GM19328 (cell line): ENCODE measurements at regions not wholly inside any gene's neighbourhood (a gene's known extent, or its start where the extent isn't known, plus 50 kb on each side); places are given as distances from the start of the nearest gene placed in this dataset.

Experiments
- ATAC-seq: cut with Tn5 transposase; IDR thresholded peaks from one replicate; pipeline ENCODE4 v1.9.1; 2021; ENCODE audit warnings: mild to moderate bottlenecking, moderate library complexity; ENCODE audit not compliant: unreplicated experiment

DNA sequence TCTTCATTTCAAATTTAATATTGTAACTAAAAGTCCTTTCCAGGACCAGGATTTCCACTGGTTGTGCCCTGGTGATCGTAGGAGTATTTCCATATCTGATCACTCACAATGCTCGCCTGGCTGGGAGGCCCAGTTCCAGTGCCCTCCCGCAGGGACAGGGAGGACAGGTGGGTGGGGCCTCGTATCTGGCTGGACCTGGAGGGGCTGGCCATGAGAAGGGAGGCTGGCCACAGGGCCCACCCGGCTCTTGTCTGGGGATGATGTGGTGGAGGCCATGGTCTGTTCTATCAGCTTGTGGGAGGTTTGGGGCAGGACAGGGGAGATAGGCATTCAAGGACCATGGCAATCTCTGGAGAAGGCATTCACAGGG lies 286.4 kb downstream of the GADD45G start:
- ATAC-seq, result no peak

DNA sequence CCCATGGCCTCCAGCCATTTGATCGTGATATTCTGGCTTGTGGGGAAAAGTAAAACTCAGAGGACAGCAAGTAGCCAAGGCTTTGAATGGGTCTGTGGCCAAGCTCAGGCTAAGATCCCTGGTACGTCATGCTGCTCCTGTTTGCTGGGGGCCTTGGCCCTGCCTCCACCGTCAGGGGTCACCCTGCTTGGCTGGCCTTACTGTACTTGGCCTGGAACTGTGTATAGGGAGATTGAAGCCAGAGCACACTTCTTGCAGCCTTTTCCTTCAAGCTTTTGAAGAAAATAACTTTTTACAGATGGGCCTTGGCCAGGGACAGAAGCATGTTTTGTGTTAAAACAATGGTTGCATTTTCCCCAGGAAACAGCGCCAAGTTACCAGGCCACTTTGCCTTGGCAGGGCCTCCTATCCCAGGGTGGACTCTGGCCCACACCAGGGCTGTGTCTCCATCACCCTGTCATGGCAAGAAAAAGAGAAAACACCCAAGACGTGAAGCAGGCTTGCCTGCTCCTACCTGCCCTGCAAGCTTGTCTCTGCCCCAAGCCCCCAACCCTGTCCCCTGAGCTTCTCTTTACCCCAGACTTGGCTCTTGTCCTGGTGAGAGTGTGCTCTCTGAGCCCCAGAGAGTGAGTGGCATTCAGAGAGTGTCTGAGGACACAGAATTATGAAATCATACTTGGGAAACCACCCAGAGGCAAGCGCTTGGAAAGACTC lies 286.9 kb downstream of the GADD45G start:
- ATAC-seq, result no peak

GRCh38 chr9:89892920-89893319 lies 288.1 kb downstream of the GADD45G start:
- ATAC-seq, result no peak

- no peak for ATAC-seq
Observed at GRCh38 chr9:89893886-89894285, 289.1 kb downstream of the GADD45G start.

DNA sequence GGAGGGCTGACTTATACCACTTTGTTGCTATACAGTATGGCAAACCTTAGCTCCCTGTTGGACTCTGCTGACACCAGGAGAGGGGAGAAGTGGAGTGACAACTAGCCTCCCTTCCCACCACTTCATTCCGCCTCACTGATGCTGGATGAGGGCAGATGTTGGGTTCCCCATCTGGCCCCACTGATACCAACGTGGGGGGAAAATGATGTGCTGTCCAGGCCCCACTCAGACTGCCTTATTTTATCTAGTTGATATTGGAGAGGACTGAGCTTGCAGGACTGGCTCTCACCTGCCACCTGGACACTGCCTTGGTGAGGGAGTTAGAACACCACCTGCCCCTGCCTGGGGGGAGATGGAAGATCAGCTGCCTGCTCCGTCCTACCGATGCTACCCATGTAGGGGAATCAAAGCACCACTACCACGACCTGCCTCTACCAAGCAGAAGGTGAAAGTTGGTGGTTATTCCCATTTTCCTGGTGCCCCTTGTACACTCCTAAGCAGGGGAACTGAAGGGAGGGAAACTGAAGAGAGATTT lies 292.1 kb downstream of the GADD45G start:
- no peak for ATAC-seq

GRCh38 chr9:89899573-89899972 lies 294.8 kb downstream of the GADD45G start:
- no peak for ATAC-seq

DNA sequence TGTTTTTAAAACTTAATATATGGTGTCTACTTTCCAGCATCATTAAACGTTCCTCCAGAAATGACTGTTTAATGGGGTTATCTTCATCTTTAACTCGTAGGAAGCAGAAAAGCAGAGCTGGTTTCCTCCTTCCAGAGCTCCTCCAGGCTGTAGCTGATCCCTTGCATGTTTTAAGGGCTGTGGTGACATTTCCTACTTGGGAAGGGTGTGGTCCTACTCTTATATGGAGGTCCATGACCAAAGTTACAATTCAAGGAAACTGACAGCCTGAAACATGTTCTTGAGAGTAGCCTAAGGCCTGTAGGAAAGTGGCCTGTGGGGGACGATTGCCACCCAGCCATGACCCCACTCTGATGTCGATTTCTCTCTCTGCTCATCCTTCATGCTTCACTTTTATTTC lies 297.1 kb downstream of the GADD45G start:
- ATAC-seq, result no peak

GRCh38 chr9:89902450-89903140 lies 297.8 kb downstream of the GADD45G start:
- ATAC-seq, result no peak

DNA sequence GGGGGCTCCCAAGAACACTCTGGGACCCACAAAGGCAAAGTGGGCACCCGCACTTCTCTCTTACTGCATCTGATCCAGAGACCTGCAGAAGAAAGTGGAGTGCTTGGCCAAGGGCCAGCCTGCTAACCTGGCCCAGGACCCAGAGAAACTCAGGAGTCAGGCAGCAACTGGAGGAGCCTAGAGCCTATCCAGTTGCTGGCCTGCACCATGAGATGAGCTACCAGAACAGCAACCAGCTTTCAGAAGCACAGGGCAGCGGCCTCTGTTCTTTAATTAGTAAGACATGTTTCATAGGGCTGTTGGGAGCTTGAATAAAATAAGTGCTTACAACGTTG lies 298.3 kb downstream of the GADD45G start:
- ATAC-seq, result no peak

DNA sequence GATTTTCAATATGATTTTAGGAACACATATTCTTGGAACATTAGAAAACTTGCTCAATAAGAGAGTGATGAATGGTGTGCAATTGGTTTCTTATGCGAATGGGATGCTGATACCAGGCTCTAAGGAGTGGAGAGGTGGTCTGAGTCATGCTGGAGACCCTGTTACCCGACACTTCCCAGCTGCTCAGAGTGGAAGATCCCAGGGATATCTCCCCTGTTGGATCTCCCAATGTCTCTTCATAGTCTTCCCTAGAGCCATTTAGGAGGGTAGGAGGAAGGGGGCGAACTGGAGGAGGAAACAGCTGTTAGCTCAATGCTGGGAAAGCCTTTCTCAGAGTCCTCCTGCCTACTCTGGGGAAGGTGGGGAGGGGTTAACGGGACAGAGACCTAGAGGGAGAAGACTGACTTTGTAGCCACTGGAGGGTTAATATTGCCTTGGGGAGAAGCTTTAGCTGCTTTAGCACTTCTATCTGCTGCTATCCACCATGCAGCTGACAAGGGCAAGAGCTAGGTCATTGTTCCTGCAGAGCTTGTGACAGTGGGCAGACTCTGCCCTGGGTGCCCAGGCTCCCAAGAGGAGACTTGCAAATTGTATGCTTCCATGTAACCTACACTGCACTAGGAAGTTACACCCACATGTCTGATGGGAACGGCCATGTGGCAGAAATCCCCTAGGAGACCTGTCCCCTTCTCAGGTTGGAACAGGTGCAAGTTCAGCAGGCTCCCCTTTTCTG lies 301.0 kb downstream of the GADD45G start:
- no peak for ATAC-seq

DNA sequence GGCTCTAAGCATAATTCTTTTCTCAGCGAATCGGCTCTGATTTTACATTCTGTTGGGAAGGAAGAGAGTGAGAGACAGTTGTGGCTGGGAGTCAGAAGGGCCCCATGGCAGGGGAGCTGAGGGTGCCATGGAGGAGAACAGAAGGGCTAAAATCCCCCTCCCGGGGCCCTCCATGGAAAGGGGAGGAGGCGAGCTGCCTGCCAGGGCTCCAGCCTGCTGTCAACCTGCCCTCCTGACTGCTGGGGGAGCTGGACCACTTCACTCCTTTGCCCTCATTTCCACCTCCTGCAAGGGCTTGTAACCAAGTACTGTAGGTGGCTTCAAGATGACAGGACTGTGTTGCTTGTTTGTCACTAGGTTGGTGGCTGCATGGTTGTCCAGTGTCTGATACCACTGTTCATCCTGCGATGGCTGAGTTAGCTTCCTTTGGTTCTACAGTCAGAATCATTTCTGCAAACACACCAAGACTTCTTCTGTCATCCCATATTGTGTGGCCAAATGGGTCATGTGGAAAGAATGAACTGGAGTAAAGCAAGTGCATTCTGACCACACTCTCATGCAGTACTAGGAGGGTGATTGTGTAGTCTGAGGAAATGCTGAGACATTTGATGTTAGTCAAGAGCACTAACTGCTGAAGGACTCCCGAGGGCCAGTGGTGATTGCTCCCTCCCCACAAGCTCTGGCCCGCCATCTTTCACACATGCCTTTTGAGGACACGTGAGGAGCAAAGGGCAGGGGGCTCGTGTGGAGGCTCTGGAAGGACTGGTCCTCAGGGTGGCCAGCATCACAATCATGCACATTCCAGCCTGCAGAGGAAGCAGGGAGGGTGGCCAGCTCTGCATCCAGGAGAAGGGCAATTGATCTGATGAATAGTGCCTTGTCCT lies 307.2 kb downstream of the GADD45G start:
- ATAC-seq, result no peak

- ATAC-seq, result no peak
Observed at GRCh38 chr9:89912605-89912953, 307.8 kb downstream of the GADD45G start.

GRCh38 chr9:89915187-89915586 lies 310.4 kb downstream of the GADD45G start:
- ATAC-seq, result no peak

DNA sequence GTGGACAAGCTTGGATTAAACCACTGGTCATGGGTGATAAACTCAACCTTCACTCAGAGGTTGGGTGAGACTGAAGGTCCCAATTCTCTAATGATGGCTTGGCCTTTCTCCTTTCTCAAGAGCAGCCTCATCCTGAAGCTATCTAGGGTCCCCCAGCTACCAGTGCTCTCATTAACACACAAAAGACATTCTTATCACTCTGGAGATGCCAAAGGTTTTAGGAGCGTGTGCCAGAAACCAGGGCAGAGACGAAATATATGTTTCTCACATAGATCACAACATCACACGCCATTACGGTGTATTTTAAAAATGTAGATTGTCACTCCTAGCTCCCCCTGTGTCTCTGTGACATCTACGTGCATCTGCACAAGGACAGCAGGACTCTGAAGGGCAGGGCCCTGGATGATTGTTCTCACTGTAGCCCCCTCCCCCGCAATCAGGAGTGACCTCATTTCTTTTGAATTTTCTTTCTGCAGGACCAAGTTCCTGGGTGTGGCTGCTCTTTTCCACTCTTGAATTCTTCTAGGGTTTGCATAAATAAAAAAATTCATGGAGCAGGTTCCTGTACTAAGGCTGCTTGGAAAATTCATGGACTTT lies 311.3 kb downstream of the GADD45G start:
- ATAC-seq, result no peak

GRCh38 chr9:89917861-89918260 lies 313.0 kb downstream of the GADD45G start:
- no peak for ATAC-seq

- no peak for ATAC-seq
Observed at GRCh38 chr9:89919171-89919681, 314.4 kb downstream of the GADD45G start.

DNA sequence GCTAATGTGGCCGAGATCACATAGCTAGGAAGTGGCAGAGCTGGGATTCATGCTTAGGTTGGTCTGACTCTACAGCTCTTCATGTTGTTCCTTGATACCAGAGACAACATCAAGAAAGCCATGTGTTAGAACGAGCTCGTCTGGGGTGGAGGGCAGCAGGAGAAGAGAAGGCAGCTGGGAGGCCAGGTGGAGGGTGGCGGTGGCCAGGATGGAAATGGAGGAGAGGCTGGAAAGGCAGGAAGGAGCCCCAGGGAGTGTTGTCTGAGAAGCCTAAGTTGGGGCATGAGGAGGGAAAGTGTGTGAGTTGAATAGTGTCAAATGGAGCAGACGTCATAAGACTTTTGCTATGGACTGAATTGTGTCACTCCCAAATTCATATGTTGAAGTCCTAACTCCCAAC lies 315.3 kb downstream of the GADD45G start:
- no peak for ATAC-seq

- ATAC-seq, result no peak
Observed at GRCh38 chr9:89920951-89921350, 316.1 kb downstream of the GADD45G start.

DNA sequence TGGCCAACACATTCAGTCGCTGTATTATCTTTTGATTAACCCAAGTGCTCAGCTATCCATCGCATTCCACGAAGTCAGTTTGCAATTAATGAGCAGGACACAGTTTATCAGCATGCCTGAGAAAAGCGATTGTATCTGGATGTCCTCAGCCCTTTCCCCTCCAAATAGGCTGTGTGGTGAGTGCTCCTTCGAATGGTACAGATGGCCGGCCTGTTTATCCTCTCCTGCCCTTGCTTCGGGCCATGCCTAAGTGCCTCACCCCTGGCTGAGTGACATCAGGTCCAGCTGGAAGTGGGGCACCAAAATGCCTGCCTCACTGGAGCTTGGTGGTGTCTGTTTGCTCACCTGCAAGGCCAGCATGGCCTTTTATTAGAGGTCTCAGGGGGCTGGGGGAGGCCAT lies 317.3 kb downstream of the GADD45G start:
- ATAC-seq, result no peak

- ATAC-seq, result no peak
Observed at GRCh38 chr9:89923174-89923573, 318.4 kb downstream of the GADD45G start.
